Esophagus (tissue), 2 donors: ENCODE measurements at regions not wholly inside any gene's neighbourhood (a gene's known extent, or its start where the extent isn't known, plus 50 kb on each side); places are given as distances from the start of the nearest gene placed in this dataset.
"Not testable (repeated sequence)": the region's sequence is repeated elsewhere in the genome, so short reads cannot be mapped to it uniquely, and the experiment has no call there.

Experiments used
- H3K27ac ChIP-seq, 2 donors: one replicate each; pipeline ENCODE4 v1.5.1; 2013; ENCODE audit warnings: low read depth in 2 of 2, mild to moderate bottlenecking in 2 of 2, inconsistent platforms in 1 of 2, low read length in 1 of 2, moderate library complexity in 1 of 2
- H3K27me3 ChIP-seq, 2 donors: one replicate each; pipeline ENCODE4 v1.6.1; 2013; ENCODE audit warnings: low read length in 2 of 2, control low read depth in 1 of 2, mild to moderate bottlenecking in 1 of 2; ENCODE audit not compliant: insufficient read depth in 2 of 2, control insufficient read depth in 1 of 2
- H3K36me3 ChIP-seq, 2 donors: one replicate each; pipeline ENCODE4 v1.6.1; 2013; ENCODE audit warnings: low read length in 1 of 2; ENCODE audit not compliant: control insufficient read depth in 2 of 2, insufficient read depth in 2 of 2
- H3K4me1 ChIP-seq, 2 donors: one replicate each; pipeline ENCODE4 v1.6.1; 2013; ENCODE audit warnings: low read length in 1 of 2; ENCODE audit not compliant: control insufficient read depth in 2 of 2, insufficient read depth in 2 of 2
- H3K4me3 ChIP-seq, 2 donors: one replicate each; pipeline ENCODE4 v1.5.1; 2013; ENCODE audit warnings: low read length in 2 of 2, mild to moderate bottlenecking in 2 of 2, low read depth in 1 of 2, moderate library complexity in 1 of 2
- H3K9me3 ChIP-seq, 2 donors: one replicate each; pipeline ENCODE4 v1.6.1; 2013; ENCODE audit warnings: mild to moderate bottlenecking in 2 of 2, low read depth in 1 of 2, low read length in 1 of 2, moderate library complexity in 1 of 2; ENCODE audit not compliant: control insufficient read depth in 2 of 2, insufficient read depth in 1 of 2
- WGBS, 2 donors: extraction: QIAGEN DNeasy Blood & Tissue Kit; methylation state at CpG; one replicate each; pipeline ENCODE4 v1.1.7; 2013; 5-methylcytosine and 5-hydroxymethylcytosine counted together
- donor health status: healthy with polysubstance abuse.
- donor health status: Bipolar disorder and iron deficiency.

DNA sequence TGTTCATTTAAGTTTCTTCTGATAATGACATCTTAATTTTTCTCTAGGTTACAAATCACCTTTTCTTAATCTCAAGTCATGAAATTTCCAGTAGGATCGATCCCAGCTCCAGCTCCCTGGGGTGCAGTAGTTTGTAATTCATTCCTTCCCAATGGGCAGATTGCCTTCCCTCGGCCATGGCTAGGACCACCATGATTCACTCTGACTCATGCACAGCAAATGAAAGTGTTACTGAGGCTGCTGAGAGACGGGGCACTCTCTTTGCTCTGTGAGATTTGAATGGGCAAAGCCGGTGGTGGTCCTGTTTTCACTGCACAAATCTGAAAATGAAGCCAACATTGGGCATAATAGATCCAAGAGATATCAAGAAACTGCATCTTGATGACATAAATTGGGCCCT lies 202.8 kb upstream of the IRS2 start:
- Histone ChIP-seq H3K27ac (no peak overlapping the region), H3K36me3 (no peaks in the 10 kb centered on the region), H3K4me1 (no peaks in the 10 kb centered on the region), H3K9me3 (no peaks in the 10 kb centered on the region), H3K27me3 (no peaks in the 10 kb centered on the region), H3K4me3 (no peak overlapping the region)
- WGBS, 2 donors: 79 to 82% methylated on average over 4 of the region's 4 CpGs

DNA sequence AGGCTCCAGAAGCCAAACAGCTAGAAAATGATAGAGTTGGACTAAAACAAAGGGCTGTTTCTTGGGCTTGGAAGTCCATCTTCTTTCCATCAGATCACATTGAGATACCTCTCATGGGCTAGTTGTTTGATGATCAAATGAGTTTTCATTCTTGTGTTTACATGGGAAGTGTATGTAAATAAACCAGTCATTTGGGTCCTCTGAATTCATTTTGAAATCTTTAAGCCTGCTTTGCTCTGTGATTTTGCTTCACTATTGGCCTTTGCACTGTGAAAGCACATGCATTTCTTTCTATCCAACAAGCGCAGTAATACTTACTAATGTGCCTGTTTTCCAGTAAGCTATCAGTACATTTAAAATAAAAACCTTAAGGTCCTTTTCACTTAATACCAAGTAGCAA lies 200.5 kb upstream of the IRS2 start:
- Histone ChIP-seq H3K4me3 (no peak overlapping the region), H3K9me3 (no peaks in the 10 kb centered on the region), H3K4me1 (no peaks in the 10 kb centered on the region), H3K36me3 (no peaks in the 10 kb centered on the region), H3K27me3 (no peaks in the 10 kb centered on the region), H3K27ac (no peak overlapping the region)
- WGBS, 2 donors: 98 to 100% methylated on average over 1 of the region's 1 CpG

DNA sequence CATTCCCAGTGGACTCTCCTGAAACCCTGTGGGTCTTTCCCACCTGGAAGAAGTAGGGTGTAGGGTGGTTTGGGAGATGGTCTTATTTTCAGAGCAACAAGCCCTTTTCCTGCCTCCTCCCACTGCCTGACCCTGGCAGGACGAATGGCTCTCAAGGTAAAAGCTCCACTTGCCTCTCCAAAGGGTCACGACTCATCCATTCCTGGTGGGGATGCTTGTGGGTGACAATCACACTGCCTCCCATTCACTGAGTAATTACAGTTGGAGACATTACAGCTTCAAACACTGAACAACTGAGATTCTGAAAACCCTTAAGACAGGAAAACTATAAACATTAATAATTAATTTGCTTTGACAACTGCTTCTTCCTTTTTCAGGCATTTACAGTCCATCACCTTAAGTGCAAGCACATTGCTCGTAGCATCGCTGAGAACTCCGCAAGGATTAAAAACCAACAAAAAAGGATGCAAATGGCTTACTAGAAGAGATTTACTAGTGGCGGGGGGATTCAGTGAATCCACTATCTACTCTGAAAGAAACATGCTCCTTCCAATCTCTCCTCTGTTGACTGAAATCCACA lies 199.6 kb upstream of the IRS2 start:
- Histone ChIP-seq H3K9me3 (no peaks in the 10 kb centered on the region), H3K4me1 (no peaks in the 10 kb centered on the region), H3K27me3 (no peaks in the 10 kb centered on the region), H3K4me3 (no peak overlapping the region), H3K36me3 (no peaks in the 10 kb centered on the region), H3K27ac (no peak overlapping the region)
- 78 to 80% methylated on average over 6 of the region's 6 CpGs for WGBS, 2 donors

DNA sequence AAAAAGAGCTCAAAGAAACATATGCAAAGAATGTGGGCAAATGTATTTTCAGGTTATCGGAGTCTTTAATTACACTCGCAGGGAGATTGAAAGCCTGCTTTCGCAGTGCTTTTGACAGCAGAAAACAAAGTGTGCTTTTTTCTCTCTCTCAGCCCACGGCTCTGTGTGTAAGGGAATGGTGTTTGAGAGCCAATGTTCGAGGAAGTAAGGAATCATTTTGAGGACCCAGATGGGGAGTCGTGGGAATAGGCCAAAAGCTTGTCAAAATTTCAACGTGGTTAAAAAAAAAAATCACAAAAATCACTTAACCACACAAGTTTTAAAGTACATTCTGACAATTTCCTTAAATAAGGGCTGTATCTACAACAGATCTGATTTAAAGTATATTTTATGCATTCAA lies 197.1 kb upstream of the IRS2 start:
- H3K36me3 ChIP-seq: no peaks in the 10 kb centered on the region
- H3K27me3 ChIP-seq: no peaks in the 10 kb centered on the region
- H3K4me3 ChIP-seq: no peak overlapping the region
- 49 to 53% methylated on average over 7 of the region's 7 CpGs for WGBS, 2 donors
- H3K4me1 ChIP-seq: no peaks in the 10 kb centered on the region
- H3K27ac ChIP-seq: no peak overlapping the region
- H3K9me3 ChIP-seq: no peaks in the 10 kb centered on the region

DNA sequence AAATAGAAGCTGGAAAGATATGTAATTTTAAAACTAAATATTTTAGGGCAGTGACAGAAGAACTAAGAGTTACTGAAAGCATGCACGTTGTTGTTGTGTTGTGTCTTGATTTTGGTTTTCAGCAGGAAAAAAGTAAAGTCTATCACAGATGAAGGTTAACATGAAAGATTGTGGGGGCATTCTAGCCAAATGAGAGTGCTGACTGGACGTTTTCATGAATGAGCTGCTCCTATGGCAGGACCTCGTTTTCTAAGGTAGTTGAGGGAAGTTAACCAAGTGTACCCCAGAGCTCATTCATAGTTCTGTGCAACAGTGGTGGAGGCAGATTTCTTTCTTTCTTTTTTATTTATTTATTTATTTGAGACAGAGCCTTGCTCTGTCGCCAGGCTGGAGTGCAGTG lies 194.6 kb upstream of the IRS2 start:
- H3K27ac ChIP-seq: no peak overlapping the region
- no peaks in the 10 kb centered on the region for H3K36me3 ChIP-seq
- WGBS, 2 donors: 76 to 78% methylated on average over 4 of the region's 4 CpGs
- no peaks in the 10 kb centered on the region for H3K4me1 ChIP-seq
- no peaks in the 10 kb centered on the region for H3K27me3 ChIP-seq
- no peaks in the 10 kb centered on the region for H3K9me3 ChIP-seq
- no peak overlapping the region for H3K4me3 ChIP-seq

DNA sequence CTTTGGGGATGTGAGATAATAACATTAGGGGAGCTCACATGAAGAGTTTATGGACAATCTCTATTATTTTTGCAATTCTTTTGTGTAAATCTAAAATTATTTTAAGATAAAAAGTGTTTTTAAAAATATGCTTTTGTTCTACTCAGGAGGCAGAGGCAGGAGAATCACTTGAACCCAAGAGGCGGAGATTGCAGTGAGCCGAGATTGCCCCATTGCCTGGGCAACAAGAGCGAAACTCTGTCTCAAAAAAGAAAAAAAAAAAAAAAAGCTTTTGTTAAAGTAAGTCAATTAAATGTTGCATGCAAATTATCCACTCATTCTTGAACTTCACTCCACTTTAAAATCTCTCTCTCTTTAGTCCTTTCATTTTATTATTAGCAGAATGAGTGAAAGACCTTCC lies 193.3 kb upstream of the IRS2 start:
- not testable (repeated sequence) for H3K27ac ChIP-seq, H3K9me3 ChIP-seq, H3K4me3 ChIP-seq, H3K4me1 ChIP-seq, H3K27me3 ChIP-seq, H3K36me3 ChIP-seq
- WGBS, 2 donors: 88 to 95% methylated on average over 3 of the region's 3 CpGs

DNA sequence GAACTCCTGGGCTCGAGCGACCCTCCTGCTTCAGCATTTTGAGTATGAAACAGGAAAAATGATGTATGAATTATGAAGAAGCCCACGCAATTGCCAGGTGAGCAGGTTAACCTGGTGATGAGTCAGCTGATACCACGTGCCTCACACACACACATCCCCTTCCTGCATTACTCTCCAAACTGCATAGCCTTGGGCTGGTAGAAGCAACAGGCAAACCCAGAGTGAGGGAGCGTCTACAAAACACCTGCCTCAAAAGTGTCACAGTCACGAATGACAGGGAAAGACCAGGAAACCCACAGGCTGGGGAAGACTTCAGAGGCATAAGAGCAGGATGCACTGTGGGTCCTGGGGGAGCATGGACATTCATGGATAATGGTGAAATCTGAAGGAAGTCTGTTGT lies 192.8 kb upstream of the IRS2 start:
- Histone ChIP-seq H3K4me3 (no peak overlapping the region), H3K36me3 (no peaks in the 10 kb centered on the region), H3K27me3 (no peaks in the 10 kb centered on the region), H3K4me1 (no peaks in the 10 kb centered on the region), H3K27ac (no peak overlapping the region), H3K9me3 (no peaks in the 10 kb centered on the region)
- WGBS, 2 donors: 51 to 60% methylated on average over 6 of the region's 6 CpGs

DNA sequence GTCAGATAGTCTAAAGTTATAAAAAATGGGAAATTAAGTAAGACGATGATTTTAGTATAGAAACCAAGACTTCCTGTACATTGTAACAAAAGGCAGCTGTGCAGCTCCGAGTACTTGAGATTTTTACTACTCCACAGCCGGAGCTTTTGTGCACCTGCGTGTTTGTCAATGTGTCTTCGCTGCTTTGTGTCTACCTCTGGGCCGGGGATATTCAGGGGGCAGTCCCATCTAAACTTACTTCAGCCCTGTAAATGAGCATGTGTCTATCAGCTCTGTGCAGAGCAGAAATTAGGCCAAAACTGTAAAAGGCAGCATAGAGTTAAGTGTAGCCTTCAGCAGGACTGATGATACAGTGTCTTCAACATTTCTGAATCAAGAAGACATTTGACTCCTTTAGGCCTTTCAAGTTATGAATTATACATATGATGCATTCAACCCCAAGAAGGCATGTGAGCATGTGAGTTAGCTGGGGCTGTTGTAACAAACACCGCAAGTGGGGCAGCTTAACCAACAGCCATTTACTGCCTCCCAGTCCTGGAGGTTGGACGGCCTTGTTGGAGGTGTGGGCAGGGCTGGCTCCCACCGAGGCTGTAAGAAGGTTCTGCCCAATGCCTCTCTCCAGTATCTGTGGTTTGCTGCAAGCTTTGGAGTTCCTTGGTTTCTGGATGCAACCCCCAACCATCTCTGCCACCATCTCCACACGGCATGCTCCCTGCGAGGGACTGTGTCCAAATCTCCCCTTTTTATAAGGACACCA lies 191.0 kb upstream of the IRS2 start:
- H3K9me3 ChIP-seq: no peaks in the 10 kb centered on the region
- WGBS, 2 donors: 81 to 82% methylated on average over 11 of the region's 11 CpGs

DNA sequence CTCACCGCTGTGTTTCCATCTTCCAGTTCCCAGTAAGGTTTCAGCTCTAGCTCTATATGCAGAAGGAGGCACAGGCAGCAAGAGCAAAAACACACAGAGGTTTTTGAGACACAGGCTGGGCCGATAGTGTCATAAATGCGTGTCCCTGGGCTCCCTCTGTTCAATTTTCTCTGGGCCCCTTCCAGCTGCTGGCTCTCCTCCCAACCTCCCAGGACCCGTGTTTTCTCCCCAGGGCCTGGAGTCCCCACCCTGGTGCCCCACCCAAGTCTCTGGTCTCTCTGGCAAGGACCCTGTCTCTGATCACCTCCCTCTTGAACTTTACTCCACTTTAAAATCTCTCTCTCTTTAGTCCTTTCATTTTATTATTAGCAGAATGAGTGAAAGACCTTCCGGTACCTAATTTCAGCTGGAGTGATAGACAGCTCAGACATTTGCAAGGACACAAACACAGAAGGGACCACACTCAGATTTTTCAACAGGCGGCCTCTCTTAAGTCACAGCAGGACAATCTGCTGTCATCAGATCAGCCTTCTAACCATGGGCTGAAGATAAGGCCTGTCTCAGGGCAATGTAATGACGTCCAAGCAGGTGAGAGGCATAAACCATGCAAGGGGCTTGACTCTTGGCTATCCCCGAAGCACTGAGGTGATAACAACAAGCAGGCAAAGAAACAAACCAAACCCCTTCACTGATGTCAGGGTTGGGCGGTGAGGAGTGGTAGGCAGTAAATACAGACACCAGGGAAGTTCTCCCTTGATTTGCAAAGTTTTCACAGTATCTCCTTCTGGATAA lies 190.0 kb upstream of the IRS2 start:
- Histone ChIP-seq H3K4me1 (peaks cover 0 to 2% of the 10 kb centered on the region in 2 donors), H3K36me3 (no peaks in the 10 kb centered on the region), H3K27ac (no peak overlapping the region), H3K27me3 (no peaks in the 10 kb centered on the region), H3K9me3 (no peaks in the 10 kb centered on the region), H3K4me3 (no peak overlapping the region)
- WGBS, 2 donors: 68 to 72% methylated on average over 9 of the region's 9 CpGs

More for the DNA sequence above, 191.0 kb upstream of the IRS2 start:
- Histone ChIP-seq H3K36me3 (no peaks in the 10 kb centered on the region), H3K27ac (no peak overlapping the region), H3K27me3 (no peaks in the 10 kb centered on the region), H3K4me3 (no peak overlapping the region), H3K4me1 (peaks cover 0 to 2% of the 10 kb centered on the region in 2 donors)
